ENCODE measurements at regions not wholly inside any gene's neighbourhood (a gene's known extent, or its start where the extent isn't known, plus 50 kb on each side); places are given as distances from the start of the nearest gene placed in this dataset.
A peak's percentile ranks its signal among the peaks of the same experiment; 100 is the strongest.
"Not testable (repeated sequence)": the region's sequence is repeated elsewhere in the genome, so short reads cannot be mapped to it uniquely, and the experiment has no call there.

GRCh38 chr15:29994284-29994683, 88.5 kb upstream of the GOLGA8J start:
- no peak for DNase-seq (ENCODE audit: low read depth, low spot score)
- in situ Hi-C loops (cut with HindIII; ENCODE audit: low sequenced_read_pairs) = no loop called here
- TF ChIP-seq, protein P1, sequence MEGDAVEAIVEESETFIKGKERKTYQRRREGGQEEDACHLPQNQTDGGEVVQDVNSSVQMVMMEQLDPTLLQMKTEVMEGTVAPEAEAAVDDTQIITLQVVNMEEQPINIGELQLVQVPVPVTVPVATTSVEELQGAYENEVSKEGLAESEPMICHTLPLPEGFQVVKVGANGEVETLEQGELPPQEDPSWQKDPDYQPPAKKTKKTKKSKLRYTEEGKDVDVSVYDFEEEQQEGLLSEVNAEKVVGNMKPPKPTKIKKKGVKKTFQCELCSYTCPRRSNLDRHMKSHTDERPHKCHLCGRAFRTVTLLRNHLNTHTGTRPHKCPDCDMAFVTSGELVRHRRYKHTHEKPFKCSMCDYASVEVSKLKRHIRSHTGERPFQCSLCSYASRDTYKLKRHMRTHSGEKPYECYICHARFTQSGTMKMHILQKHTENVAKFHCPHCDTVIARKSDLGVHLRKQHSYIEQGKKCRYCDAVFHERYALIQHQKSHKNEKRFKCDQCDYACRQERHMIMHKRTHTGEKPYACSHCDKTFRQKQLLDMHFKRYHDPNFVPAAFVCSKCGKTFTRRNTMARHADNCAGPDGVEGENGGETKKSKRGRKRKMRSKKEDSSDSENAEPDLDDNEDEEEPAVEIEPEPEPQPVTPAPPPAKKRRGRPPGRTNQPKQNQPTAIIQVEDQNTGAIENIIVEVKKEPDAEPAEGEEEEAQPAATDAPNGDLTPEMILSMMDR (IDR thresholded peaks at IDR 0.05; ENCODE audit: low read depth, low read length) = no peak
- no peak overlapping the region for H3K4me3 ChIP-seq (ENCODE audit: low read depth, low read length)

GRCh38 chr15:29990954-29991353, 91.8 kb upstream of the GOLGA8J start:
- in situ Hi-C loops (cut with HindIII; ENCODE audit: low sequenced_read_pairs) = no loop called here
- no peak overlapping the region for H3K4me3 ChIP-seq (ENCODE audit: low read depth, low read length)
- TF ChIP-seq, protein P1 (IDR thresholded peaks at IDR 0.05; ENCODE audit: low read depth, low read length) = no peak
- no peak for DNase-seq (ENCODE audit: low read depth, low spot score)

GRCh38 chr15:29990035-29990434, 92.7 kb upstream of the GOLGA8J start:
- TF ChIP-seq, protein P1 (IDR thresholded peaks at IDR 0.05; ENCODE audit: low read depth, low read length) = no peak
- no peak overlapping the region for H3K4me3 ChIP-seq (ENCODE audit: low read depth, low read length)
- in situ Hi-C loops (cut with HindIII; ENCODE audit: low sequenced_read_pairs) = no loop called here
- DNase-seq (ENCODE audit: low read depth, low spot score) = no peak

GRCh38 chr15:29988701-29989100, 94.1 kb upstream of the GOLGA8J start:
- DNase-seq (ENCODE audit: low read depth, low spot score) = peak; percentile 17
- TF ChIP-seq, protein P1 (IDR thresholded peaks at IDR 0.05; ENCODE audit: low read depth, low read length) = no peak
- H3K4me3 ChIP-seq (ENCODE audit: low read depth, low read length) = no peak overlapping the region
- in situ Hi-C loops (cut with HindIII; ENCODE audit: low sequenced_read_pairs) = no loop called here

GRCh38 chr15:29986946-29987345, 95.8 kb upstream of the GOLGA8J start:
- DNase-seq (ENCODE audit: low read depth, low spot score) = no peak
- in situ Hi-C loops (cut with HindIII; ENCODE audit: low sequenced_read_pairs) = no loop called here
- no peak overlapping the region for H3K4me3 ChIP-seq (ENCODE audit: low read depth, low read length)
- TF ChIP-seq, protein P1 (IDR thresholded peaks at IDR 0.05; ENCODE audit: low read depth, low read length) = no peak

DNA sequence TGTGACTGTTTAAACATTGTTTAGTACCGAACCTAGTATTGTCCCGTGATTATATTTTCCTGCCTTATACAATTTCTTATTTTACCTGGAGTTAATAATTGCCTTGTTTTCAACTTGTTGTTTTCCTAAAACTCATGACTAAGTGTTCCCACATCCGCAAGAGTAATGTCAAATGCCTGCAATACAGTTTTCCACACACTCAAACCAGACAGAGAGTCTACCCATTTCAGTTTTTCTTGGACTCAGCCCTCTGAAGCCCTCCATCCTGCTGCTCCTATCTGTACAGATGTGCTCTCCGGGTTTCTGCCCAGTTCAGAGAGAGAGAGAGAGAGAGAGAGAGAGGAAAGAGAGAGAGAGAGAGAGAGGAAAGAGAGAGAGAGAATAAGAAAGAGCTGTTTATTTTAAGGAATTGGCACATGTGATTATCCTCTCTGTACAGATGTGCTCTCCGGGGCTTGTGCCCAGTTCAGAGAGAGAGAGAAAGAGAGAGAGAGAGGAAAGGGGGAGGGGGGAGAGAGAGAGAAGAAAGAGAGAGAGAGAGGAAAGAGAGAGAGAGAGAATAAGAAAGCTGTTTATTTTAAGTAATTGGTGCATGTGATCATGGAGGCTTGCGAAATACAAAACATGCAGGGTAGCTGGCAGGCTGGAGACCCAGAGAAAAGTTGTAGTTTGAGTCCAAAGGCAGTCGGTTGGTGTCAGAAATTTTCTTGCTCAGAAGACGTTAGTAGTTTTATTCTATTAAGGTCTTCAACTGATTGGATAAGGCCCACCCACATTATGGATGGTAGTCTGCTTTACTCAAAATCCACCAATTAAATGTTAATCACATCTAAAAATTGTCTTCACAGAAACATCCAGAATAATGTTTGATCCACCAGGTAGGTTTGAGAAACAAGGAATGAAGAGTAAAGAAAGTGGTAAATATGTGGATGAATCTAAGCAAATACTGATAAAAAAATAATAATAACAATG, 104.1 kb upstream of the GOLGA8J start:
- in situ Hi-C loops (cut with HindIII; ENCODE audit: low sequenced_read_pairs) = no loop called here
- TF ChIP-seq, protein P1 (IDR thresholded peaks at IDR 0.05; ENCODE audit: low read depth, low read length) = no peak
- H3K4me3 ChIP-seq (ENCODE audit: low read depth, low read length) = no peak overlapping the region
- DNase-seq (ENCODE audit: low read depth, low spot score) = peak; percentile 11

- in situ Hi-C loops (cut with HindIII; ENCODE audit: low sequenced_read_pairs); DNase-seq (ENCODE audit: low read depth, low spot score); H3K4me3 ChIP-seq (ENCODE audit: low read depth, low read length): not testable (repeated sequence)
These were observed 108.7 kb upstream of the GOLGA8J start for GRCh38 chr15:29974056-29974455.

Measured in astrocyte of the spinal cord (primary cell).